HT-29 (cell line): ENCODE measurements at regions not wholly inside any gene's neighbourhood (a gene's known extent, or its start where the extent isn't known, plus 50 kb on each side); places are given as distances from the start of the nearest gene placed in this dataset.
A peak's percentile ranks its signal among the peaks of the same experiment; 100 is the strongest.
"Not testable (repeated sequence)": the region's sequence is repeated elsewhere in the genome, so short reads cannot be mapped to it uniquely, and the experiment has no call there.

Experiments used
- DNase-seq: peaks from one replicate; pipeline ENCODE4 v3.0.0-alpha.2; 2015; ENCODE audit warnings: low spot score

- DNase-seq: no peak
Measured at GRCh38 chr2:147025646-147026585, 818.9 kb upstream of the ACVR2A start.

GRCh38 chr2:147019311-147019710 is 825.5 kb upstream of the ACVR2A start:
- DNase-seq: no peak

- no peak for DNase-seq
Measured at GRCh38 chr2:147017951-147018645, 826.7 kb upstream of the ACVR2A start.

DNA sequence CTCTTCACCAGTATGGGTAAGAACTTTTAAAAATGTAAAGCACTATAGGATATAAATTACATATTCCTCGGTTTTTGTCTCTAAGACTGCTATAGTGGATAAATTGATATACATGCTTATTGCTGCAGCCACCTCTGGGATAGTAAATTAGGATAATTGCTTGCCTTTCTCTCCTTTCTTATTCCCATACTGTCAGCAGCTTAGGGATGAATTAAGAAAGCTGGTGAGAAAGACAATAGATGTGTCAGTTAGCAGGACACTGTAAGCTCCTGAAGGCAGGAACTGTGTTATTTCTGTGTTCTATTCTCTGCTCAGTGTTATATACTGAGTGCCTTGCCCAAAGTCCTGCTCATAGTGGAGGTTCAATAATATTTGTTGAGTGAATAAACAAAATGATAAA is 828.6 kb upstream of the ACVR2A start:
- DNase-seq: no peak

DNA sequence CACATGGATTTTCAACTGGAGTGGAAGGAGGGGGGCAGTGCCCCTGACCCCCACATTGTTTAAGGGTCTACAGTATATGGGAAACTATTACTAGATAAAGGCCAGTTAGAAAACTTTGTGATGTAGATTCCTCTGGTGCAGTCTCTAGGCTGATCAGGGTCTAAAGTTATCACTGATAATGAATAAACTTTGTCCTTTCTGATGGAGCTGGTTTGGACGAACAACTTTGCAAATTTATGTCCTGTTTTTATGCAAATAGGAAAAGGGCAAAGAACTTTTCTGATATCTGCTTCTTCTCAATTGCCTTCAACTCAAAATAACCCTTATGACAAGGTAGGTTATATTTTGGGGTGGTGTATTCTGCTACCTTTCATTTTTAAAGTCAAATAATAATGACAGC is 829.2 kb upstream of the ACVR2A start:
- DNase-seq: no peak

DNA sequence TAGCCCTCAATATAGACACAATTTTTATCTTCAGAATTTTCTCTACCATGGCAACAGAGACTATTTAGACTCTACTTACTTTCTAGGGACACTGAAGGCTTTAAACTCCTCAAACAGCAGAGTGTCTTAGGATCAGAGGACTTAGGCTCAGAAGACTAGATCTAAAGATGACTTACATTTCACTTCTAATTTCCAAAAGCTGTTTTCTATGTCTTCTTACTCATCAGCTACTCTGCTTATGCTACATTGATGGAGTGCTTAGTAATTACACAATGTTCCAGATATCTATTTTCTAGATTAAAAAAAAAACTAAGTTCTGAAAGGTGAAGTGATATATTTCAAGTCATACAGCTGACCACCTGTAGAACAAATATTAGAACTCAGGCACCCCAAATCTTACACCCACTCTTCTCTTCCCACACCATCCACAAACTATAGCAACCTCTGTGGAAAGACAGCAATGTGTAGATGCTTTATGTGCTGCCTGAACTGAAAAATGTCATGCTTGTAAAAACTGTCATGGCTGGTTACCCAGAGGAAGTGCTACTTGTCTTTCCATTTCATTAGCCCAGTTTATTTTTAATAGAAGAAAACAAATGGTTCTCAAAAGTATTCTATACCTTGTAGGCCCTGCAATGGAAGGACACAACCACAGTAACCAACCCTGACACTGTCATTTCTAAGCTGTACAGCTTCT is 831.0 kb upstream of the ACVR2A start:
- DNase-seq: no peak

GRCh38 chr2:147008481-147008880 is 836.3 kb upstream of the ACVR2A start:
- no peak for DNase-seq

- DNase-seq: no peak
Measured at GRCh38 chr2:147006736-147007141, 838.1 kb upstream of the ACVR2A start.

- DNase-seq: no peak
Measured at GRCh38 chr2:147003081-147003480, 841.7 kb upstream of the ACVR2A start.

GRCh38 chr2:147002256-147002655 is 842.6 kb upstream of the ACVR2A start:
- no peak for DNase-seq

DNA sequence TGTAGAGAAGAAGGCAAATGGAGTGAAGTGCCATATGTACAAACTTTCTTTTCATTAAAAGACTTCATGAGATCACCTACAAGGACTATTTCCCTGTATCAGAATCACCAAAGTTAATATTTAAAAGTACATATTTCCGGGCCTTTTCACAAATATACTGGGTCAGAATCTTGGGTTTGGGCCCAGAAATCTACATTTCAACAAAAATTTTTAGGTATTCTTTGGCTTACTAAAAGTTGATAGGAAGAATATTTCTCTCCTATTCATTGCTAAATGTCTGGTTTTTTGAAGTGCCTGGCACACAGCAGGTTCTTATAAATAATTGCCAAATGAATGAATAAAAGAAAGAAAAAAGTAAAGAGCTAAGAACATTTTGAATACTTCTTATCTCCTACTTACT is 843.8 kb upstream of the ACVR2A start:
- DNase-seq: no peak

- not testable (repeated sequence) for DNase-seq
Measured at GRCh38 chr2:147000151-147000550, 844.7 kb upstream of the ACVR2A start.

- peak; percentile 14 for DNase-seq
Measured at GRCh38 chr2:146997945-146998344, 846.9 kb upstream of the ACVR2A start.

DNA sequence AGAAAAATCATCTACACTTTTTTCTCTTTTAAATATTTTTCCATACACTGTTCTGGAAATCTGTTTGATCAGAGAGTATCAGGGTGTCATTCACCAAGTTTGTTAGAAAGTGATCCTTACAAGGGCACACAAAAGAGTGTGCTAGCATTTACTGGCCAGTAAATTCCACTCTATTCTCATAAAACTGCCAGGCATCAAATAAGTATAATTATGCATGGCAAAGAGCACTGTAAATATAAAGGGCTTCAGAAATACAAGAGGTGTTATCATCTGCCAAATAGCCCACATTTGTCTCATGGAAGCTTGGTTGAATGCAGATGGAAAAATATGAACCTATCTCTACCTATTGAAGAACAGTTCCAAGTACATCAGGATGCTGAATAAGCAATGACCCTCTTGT is 847.3 kb upstream of the ACVR2A start:
- no peak for DNase-seq

DNA sequence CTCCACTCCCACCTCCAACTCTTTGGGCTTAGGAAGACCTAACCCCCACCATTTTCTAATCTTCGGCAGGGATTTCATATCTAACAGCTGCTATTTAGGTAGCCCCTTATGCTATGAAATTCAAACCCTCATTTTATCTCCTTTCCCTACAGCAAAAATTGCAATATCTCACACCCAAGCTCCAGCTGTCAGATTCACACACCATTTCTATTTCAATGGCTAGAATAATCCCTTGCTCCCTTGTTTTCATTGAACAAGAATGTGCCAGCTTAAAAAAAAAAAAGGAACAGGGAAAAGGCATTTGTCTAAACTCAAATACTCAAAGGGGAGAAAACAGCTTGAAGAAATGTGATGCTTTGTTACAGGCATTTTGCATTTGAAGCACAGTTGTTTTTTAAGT is 850.6 kb upstream of the ACVR2A start:
- DNase-seq: no peak

GRCh38 chr2:146992466-146992865 is 852.4 kb upstream of the ACVR2A start:
- DNase-seq: no peak

GRCh38 chr2:146992057-146992456 is 852.8 kb upstream of the ACVR2A start:
- no peak for DNase-seq

GRCh38 chr2:146990311-146991054 is 854.3 kb upstream of the ACVR2A start:
- no peak for DNase-seq

- no peak for DNase-seq
Measured at GRCh38 chr2:146989741-146990140, 855.1 kb upstream of the ACVR2A start.

DNA sequence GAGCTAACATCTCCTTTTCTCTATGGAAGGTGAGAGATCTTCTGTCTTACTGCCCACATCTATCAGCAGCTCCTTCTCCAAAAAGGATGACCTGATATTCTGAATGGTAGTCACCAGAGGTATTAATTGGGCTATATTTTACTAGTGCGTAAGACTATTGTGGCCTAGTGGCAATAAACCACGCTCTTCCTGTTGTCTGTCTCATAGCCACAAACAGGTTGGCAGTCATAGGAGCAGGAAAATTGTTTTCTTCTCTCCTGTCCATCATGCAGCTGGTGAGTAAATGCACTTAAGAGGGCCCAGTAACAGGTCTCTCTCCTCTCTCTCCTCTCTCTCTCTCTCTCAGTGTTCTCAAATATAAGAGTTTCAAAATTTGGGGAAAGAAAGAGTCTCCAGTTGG is 856.8 kb upstream of the ACVR2A start:
- DNase-seq: no peak

DNA sequence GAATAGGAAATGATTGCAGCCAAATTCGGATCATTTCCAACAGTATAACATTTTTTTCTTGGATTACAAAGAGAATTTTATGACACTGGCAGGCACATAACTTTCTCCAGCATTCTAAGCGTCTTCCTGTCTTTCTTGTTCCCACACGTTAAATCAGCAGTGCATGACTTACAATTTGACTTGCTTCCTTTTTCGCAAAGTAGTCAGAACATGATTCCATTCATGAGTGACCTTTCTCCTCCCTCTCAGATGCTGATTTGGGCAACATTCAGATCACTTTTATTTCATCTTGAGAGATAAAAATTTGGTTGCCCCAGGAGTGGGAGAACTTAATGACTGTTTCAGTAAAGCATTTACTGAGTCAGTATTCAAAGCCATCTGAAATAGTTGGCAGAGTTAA is 858.7 kb upstream of the ACVR2A start:
- no peak for DNase-seq

DNA sequence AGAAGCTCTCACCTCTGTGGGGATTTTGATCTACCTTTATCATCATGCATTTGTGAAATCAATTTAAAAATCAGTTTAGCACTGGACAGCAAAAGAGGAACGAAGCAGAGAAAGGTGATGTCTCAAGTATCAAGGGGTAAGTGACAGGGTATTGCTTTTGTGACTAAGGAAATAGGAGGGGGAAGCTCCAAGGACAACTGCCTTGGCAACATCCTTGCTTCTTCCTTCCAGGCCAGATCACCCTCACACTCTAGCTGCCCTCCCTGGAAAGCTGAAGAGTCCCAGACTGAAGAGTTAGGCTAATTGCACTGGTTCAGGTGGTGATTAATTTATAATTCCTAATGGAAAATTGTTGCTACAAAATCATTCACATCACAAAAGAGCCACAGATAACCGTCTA is 859.1 kb upstream of the ACVR2A start:
- DNase-seq: no peak
